ENCODE measurements at regions not wholly inside any gene's neighbourhood (a gene's known extent, or its start where the extent isn't known, plus 50 kb on each side); places are given as distances from the start of the nearest gene placed in this dataset.

DNA sequence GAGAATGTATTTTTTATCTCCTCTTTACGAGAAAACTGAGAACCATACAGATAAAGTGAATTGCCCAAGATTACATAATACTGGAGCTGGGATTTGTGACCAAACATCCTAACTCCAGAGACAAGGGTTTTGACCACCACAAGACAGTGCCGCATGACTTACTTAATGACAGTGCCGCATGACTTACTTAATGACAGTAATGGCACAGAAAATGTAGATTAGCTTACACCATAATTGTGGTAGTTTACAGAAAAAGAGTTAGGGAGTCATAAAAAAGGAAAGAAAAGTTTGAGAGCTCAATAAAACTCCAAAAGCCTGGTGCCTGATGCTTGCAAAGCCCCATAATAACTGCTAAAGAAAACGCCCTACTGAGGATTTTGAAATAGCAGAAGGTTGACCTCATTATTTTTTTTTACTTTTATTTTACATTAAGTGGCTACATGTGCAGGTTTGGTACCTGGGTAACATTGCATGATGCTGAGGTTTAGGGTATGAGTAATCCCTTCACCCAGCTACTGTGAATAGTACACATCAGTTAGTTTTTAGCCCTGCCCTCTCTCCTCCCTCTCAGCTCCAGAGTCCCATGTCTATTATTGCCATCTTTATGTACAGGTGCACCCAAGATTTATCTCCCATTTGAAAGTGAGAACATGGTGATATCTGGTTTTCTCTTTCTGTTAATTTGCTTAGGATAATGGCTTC, 310.0 kb upstream of the UBE2E3 start:
- TF ChIP-seq, protein P1, sequence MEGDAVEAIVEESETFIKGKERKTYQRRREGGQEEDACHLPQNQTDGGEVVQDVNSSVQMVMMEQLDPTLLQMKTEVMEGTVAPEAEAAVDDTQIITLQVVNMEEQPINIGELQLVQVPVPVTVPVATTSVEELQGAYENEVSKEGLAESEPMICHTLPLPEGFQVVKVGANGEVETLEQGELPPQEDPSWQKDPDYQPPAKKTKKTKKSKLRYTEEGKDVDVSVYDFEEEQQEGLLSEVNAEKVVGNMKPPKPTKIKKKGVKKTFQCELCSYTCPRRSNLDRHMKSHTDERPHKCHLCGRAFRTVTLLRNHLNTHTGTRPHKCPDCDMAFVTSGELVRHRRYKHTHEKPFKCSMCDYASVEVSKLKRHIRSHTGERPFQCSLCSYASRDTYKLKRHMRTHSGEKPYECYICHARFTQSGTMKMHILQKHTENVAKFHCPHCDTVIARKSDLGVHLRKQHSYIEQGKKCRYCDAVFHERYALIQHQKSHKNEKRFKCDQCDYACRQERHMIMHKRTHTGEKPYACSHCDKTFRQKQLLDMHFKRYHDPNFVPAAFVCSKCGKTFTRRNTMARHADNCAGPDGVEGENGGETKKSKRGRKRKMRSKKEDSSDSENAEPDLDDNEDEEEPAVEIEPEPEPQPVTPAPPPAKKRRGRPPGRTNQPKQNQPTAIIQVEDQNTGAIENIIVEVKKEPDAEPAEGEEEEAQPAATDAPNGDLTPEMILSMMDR (conservative IDR thresholded peaks at IDR 0.05) = no peak
- TF ChIP-seq EZH2 (IDR thresholded peaks at IDR 0.05; ENCODE audit: low read depth) = no peak
